GM19239 (cell line): ENCODE measurements at regions not wholly inside any gene's neighbourhood (a gene's known extent, or its start where the extent isn't known, plus 50 kb on each side); places are given as distances from the start of the nearest gene placed in this dataset.

ENCODE experiments used
- DNase-seq: peaks from one replicate; pipeline ENCODE4 v3.0.0; 2011; ENCODE audit warnings: low spot score; ENCODE audit not compliant: insufficient read length
- FAIRE-seq: peaks from 2 replicates; lab custom pipeline; 2011; peaks lifted over from hg19 to GRCh38; lab: Jason Lieb, UNC

- no peak for FAIRE-seq
Observed at GRCh38 chr11:70662691-70663098, 264.4 kb downstream of the CTTN start.

GRCh38 chr11:70663815-70664214, 265.5 kb downstream of the CTTN start:
- DNase-seq (no peak), FAIRE-seq (no peak)

More at GRCh38 chr11:70662691-70663098, 264.4 kb downstream of the CTTN start:
- DNase-seq: no peak

- no peak for DNase-seq
- FAIRE-seq: no peak
Observed at GRCh38 chr11:70666311-70666710, 268.0 kb downstream of the CTTN start.

GRCh38 chr11:70667767-70668166, 269.4 kb downstream of the CTTN start:
- DNase-seq (no peak), FAIRE-seq (no peak)

- FAIRE-seq: no peak
Observed at GRCh38 chr11:70668204-70669202, 270.2 kb downstream of the CTTN start.

GRCh38 chr11:70669281-70669680, 271.0 kb downstream of the CTTN start:
- DNase-seq: no peak
- no peak for FAIRE-seq

More at GRCh38 chr11:70668204-70669202, 270.2 kb downstream of the CTTN start:
- DNase-seq: no peak

GRCh38 chr11:70669871-70670675, 271.7 kb downstream of the CTTN start:
- no peak for FAIRE-seq
- DNase-seq: no peak

GRCh38 chr11:70670676-70671034, 272.3 kb downstream of the CTTN start:
- no peak for DNase-seq
- no peak for FAIRE-seq

GRCh38 chr11:70671083-70671482, 272.8 kb downstream of the CTTN start:
- DNase-seq: no peak
- FAIRE-seq: no peak

- FAIRE-seq (no peak), DNase-seq (no peak)
Observed at GRCh38 chr11:70671611-70672010, 273.3 kb downstream of the CTTN start.

- DNase-seq: no peak
- no peak for FAIRE-seq
Observed at GRCh38 chr11:70672991-70673653, 274.8 kb downstream of the CTTN start.

- DNase-seq: no peak
- no peak for FAIRE-seq
Observed at GRCh38 chr11:70674605-70675004, 276.3 kb downstream of the CTTN start.

- FAIRE-seq: no peak
- DNase-seq: no peak
Observed at GRCh38 chr11:70675697-70676374, 277.5 kb downstream of the CTTN start.

- no peak for DNase-seq
Observed at GRCh38 chr11:70677232-70677916, 279.0 kb downstream of the CTTN start.

GRCh38 chr11:70678931-70679900, 280.9 kb downstream of the CTTN start:
- DNase-seq: no peak
- no peak for FAIRE-seq

More at GRCh38 chr11:70677232-70677916, 279.0 kb downstream of the CTTN start:
- FAIRE-seq: no peak

GRCh38 chr11:70680781-70681281, 282.5 kb downstream of the CTTN start:
- no peak for FAIRE-seq

GRCh38 chr11:70682056-70682455, 283.7 kb downstream of the CTTN start:
- DNase-seq (no peak), FAIRE-seq (no peak)

More at GRCh38 chr11:70680781-70681281, 282.5 kb downstream of the CTTN start:
- DNase-seq: no peak

GRCh38 chr11:70682760-70683159, 284.4 kb downstream of the CTTN start:
- DNase-seq (no peak), FAIRE-seq (no peak)
